DMS53 treated with DMSO at 0.1 percent for 48 hours (cell line): ENCODE measurements at regions not wholly inside any gene's neighbourhood (a gene's known extent, or its start where the extent isn't known, plus 50 kb on each side); places are given as distances from the start of the nearest gene placed in this dataset.

Source experiments
- DNase-seq: peaks from one replicate; lab custom pipeline; 2025; ENCODE audit not compliant: unreplicated experiment; lab: John Stamatoyannopoulos, UW

- no peak for DNase-seq
These were observed 122.6 kb upstream of the ARRDC4 start for GRCh38 chr15:97837896-97838295.

DNA sequence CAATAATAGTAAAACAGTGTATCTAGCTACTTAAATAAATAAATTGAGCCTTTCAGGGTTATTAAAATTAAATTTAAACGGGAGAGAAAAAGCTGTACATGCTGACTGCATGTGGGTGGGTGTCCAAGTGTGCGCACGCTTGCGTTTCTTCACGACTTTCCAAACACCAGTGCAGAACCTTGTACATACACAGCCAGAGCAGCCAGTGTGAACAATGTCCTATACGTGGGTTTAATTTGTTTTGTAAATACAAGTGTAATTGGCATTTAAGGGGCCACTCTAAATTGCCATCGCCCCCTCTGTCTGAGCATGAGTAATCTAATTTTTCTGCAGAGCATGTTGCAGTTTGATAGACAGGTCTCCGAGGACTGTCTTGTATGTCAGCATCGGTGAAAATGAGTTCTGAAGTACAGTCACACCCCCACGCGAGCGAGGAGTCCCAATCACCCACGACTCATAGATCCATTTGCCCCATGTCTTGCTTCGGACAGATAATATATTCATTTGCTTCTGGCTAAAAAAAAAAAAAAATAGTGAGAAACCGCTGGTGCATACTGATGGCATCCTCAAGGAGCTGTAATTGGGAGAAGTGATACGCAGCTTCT is 121.8 kb upstream of the ARRDC4 start:
- DNase-seq: no peak

DNA sequence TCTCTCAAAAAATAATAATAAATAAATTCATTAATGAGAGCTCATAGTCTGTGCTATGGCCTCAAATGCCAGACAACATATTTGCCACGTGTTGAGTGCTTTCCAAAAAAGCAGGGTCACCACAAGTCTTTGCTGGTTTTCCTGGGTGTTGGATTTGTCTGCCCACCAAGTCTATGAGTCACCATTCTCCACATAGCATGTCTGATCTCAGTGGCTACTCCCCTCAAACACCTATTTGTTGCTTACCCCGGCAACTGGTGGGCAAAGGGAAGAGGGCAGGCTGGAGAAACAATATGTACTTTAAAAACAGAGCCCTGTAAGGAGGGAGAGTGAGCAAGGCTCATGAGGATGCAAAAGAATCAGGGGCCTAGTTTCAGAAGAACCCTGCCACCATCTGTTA is 120.0 kb upstream of the ARRDC4 start:
- no peak for DNase-seq

- no peak for DNase-seq
These were observed 118.9 kb upstream of the ARRDC4 start for GRCh38 chr15:97841558-97841957.

DNA sequence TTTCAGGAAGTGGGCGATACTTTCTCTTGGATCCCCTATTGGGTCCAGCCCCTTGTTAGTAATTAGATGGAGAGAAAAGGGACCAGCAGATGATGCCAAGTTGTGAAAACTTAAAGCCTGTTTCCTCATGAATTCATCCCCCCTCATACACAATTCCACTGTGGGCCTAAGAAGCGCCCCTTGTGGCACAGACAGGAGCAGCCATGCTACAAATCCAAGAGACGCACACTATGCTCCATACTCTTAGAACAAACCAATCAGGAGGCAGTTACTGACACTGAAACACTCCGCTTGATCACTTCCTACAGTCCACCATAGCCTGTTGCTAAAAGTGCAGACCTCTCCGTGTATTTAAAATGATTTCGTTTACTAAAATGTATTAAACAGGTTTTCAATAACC is 111.3 kb upstream of the ARRDC4 start:
- no peak for DNase-seq

GRCh38 chr15:97858296-97858695 is 102.2 kb upstream of the ARRDC4 start:
- no peak for DNase-seq

- DNase-seq: no peak
These were observed 98.8 kb upstream of the ARRDC4 start for GRCh38 chr15:97861529-97862260.

GRCh38 chr15:97866959-97867358 is 93.5 kb upstream of the ARRDC4 start:
- no peak for DNase-seq

DNA sequence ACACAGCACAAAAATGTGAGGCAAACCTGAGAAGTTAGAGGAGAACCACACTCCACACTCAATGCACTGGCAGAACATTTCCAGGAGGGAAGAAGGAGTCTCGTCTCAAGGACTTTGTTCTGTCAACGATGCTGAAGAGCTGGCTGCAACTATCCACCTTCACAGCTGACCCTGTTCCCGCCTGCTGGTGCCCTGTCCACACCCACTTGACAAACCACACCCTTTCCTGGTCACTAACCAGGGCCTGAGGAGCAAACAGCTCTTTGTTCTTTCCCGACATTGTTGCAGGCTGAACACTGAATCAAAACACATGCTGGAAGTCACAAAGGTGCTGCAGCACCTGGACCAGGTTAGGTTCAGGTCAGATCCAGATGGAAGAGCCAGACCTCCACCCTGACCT is 92.6 kb upstream of the ARRDC4 start:
- DNase-seq: no peak

DNA sequence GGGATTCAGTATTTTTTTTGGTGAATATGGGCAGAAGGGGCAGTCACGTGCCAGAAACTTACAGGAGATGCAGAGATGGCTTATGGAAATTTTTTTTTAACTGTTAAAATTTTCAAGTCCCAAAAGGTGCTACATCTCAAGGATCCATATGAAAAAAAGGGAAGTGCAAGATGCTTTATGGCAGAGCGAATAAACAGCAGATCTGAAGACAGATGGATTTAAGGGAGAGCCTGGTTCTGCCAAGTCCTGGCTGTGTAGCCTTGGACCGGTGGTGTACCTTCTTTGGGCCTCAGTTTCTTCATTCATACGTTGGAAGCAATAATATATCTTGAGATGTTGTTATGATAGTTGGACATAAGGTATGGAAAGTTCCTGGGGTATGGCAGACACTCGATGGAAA is 91.5 kb upstream of the ARRDC4 start:
- no peak for DNase-seq

DNA sequence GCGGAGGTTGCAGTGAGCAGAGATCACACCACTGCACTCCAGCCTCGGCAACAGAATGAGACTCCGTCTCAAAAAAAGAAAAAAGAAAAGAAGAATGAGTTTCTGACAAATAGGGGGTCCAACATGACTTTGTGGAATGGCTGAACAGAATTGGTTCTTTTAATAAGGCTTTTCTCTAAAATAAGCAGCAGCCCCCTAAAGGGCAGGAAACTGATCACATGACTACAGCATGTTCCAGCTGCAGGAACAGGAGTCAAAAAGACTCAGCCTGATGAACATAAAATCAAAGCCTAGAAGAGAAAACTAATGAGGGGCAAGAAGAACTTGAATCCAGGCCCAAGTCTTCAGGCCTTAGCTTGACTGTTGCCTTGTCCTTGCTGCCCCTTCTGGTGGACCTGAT is 89.7 kb upstream of the ARRDC4 start:
- no peak for DNase-seq

DNA sequence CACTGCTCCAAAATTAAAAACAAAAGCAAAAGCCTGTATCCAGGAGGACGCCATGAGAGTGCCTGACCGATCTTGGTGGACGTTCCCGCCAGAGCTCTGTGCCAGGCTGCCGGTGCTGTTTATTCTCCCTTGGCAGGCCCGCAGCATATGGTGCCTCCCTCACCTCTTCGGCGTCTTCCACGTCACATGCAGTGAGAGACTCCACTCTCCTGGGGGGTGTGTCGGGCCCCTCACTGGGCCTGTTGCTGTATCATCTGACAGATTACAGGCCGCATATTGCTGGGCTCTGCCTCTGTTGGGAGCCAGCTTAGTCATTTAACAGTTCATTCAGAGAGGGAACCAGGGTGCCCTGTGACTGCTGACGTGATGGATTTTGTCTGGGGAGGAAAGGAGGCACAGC is 86.4 kb upstream of the ARRDC4 start:
- DNase-seq: no peak

DNA sequence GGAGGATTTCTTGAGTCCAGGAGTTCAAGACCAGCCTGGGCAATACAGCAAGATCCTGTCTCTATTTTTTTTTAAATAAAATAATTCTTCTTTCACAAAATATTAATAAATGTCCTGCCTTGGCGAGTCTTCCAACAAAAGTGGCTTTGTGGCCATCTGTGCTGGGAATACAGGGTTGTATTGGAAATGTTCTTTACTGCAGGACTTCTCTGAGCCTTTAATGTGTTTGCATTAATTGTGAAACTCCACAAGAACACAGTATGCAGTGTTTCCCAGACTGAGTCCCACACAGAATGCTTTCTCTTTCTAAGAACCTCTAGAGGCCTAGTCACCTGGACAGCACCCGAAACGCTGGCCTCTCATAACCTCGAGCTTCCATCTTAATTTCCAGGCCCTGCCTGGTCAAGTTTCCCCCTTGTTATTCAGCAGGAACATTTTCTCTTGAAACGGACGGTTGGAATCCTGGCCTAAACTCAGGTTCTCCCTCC is 85.4 kb upstream of the ARRDC4 start:
- DNase-seq: no peak

DNA sequence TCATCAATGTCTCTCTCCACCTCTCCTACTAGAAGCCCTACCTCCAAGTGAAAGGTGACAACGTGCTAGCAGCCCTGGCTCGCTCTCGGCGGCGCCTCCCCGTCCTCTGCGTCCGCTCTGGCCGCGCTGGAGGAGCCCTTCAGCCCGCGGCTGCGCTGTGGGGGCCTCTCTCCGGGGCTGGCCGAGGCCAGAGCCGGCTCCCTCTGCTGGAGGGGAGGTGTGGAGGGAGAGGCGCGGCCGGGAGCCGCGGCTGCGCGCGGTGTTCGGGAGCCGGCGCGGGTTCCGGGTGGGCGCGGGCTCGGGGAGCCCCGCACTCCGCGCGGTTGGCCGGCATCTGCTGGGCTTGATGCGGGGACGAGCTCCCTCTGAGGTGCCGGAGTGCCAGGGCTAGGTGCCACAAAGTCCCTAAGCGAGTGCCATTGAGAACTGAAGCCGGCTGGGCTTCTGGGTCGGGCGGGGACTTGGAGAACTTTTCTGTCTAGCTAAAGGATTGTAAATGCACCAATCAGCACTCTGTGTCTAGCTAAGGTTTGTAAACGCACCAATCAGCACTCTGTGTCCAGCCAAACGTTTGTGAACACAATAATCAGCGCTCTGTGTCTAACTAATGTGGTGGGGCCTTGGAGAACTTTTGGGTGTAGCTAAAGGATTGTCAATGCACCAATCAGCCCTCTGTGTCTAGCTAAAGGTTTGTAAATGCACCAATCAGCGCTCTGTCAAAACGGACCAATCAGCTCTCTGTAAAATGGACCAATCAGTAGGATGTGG is 84.8 kb upstream of the ARRDC4 start:
- no peak for DNase-seq

- no peak for DNase-seq
These were observed 84.2 kb upstream of the ARRDC4 start for GRCh38 chr15:97876281-97876675.

- DNase-seq: no peak
These were observed 79.0 kb upstream of the ARRDC4 start for GRCh38 chr15:97881346-97881965.

- no peak for DNase-seq
These were observed 75.9 kb upstream of the ARRDC4 start for GRCh38 chr15:97884513-97885131.

GRCh38 chr15:97890307-97890706 is 70.2 kb upstream of the ARRDC4 start:
- no peak for DNase-seq

GRCh38 chr15:97892167-97892938 is 68.2 kb upstream of the ARRDC4 start:
- no peak for DNase-seq

DNA sequence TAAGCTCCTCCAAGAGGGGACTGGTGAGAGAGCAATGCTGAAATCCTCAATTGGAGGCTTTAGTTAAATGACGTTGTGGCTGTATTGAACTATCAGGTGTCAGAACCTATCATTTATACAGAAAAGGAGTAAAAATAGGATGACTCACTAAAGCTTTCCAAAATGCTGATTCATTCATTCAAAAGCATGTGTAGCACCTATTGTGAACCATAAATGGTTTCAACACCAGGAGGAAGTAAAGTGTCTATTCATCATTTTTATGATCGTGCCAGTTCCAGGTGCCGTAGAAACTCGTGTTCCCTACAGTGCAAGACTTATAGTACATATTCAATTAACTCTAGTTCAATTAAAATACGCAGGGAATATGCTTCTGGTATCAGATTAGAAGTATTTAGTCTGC is 66.5 kb upstream of the ARRDC4 start:
- no peak for DNase-seq
